ENCODE measurements at regions not wholly inside any gene's neighbourhood (a gene's known extent, or its start where the extent isn't known, plus 50 kb on each side); places are given as distances from the start of the nearest gene placed in this dataset.

DNA sequence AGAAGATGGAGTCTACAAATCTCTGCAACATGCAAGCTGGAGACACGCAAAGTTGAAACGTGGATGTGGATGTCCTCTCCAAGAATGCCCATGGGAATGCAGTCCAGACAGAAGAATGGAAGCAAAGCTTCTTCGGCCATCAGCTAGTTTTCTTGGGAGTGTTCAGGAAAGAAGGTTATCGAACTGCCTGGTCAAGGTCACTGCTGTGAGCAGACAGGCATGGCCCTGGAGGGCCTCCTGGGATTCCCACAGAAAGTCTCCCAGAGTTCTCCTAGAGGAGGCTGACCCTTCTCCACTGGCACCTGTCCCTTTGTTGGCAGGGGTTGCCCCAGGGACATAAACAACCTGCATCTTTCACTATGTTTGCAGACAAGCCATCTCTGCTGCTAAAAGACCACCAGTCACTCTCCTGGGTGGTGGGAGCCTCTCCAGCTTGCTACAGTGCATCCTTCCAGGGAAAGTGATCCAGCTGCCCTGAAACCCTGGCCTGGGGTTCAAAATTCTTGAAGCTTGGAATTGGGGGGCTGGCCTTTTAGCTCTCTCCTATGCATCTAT, 265.8 kb downstream of the SYK start:
- DNase-seq (ENCODE audit: low spot score), result no peak

DNA sequence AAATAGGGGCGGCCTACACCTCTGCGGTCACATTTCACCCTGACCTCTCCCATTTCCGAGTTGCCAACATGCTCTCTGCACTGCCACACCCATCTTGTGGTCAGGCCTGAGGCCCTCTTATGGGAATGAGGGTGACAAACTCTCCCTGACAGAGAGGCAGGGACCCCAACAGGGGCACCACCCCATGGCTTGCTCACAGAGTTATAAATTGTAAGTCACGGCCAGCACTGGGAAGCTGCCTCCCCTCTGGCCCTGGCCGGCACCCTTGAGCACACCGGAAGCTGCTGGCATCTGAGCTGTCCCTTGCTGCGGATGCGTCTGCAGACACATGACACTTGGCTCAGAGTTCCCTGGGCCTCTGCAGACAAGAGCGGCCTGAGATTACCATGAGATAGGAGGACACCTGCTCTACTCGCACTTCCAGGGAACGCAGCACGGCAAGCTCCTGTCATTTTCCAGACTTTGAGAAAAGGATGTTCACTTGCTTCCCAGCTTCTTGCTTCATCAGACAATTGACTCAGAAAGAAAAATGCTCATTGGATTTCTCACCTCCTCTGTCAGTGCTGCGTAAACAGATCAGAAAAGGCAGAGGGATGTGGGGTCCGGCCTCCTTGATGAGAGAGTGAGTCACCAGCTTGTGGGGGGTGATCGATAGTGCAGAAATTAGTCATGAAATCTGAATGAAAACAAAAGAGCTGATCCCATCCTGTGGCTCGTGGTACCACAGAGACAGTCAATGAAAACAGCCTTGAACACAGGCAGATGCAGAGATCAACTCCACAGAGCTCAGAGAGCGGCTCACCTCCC, 269.8 kb downstream of the SYK start:
- DNase-seq (ENCODE audit: low spot score), result peak; percentile 66

- no peak for DNase-seq (ENCODE audit: low spot score)
Measured at GRCh38 chr9:91073049-91073810, 271.6 kb downstream of the SYK start.

GRCh38 chr9:91073811-91074771, 272.5 kb downstream of the SYK start:
- no peak for DNase-seq (ENCODE audit: low spot score)

DNA sequence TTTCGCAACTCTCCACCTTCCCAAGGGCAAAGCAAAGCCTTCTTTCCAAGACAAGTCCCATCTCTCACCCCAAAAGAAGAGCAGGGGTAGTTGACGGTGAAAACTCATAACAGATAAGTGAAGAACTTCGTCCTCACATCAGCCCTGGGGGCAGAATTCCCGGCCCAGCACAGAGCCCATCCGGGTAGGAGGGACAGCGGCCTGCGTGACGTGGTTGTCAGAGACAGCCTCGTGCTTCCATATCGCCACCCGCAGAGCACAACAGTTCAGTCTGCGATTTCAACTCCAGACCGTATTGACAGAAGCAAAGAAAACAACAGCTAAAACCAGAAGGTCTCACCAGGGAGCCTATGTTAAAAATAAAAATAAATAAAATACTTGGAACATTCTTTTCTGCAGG, 273.2 kb downstream of the SYK start:
- DNase-seq (ENCODE audit: low spot score), result no peak

DNA sequence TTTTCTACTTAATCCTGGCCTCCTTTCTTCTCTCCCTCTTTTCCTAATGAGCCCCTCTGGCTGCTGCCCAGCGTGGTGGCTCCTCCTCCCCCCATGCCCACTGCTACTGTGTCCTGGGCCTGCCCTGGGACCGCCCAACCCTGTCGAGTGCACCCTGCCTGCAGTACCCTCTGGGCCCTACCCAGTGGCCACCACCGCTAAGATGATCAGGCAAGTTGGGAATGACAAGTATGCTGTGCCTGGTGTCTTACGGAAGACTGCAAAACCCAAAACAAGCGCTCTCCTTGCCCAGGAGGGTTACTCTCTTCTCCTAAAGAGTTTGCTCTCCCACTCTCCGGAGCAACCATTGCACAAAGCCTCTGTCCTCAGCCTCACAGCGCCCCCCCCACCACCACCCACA, 273.7 kb downstream of the SYK start:
- DNase-seq (ENCODE audit: low spot score), result no peak

DNA sequence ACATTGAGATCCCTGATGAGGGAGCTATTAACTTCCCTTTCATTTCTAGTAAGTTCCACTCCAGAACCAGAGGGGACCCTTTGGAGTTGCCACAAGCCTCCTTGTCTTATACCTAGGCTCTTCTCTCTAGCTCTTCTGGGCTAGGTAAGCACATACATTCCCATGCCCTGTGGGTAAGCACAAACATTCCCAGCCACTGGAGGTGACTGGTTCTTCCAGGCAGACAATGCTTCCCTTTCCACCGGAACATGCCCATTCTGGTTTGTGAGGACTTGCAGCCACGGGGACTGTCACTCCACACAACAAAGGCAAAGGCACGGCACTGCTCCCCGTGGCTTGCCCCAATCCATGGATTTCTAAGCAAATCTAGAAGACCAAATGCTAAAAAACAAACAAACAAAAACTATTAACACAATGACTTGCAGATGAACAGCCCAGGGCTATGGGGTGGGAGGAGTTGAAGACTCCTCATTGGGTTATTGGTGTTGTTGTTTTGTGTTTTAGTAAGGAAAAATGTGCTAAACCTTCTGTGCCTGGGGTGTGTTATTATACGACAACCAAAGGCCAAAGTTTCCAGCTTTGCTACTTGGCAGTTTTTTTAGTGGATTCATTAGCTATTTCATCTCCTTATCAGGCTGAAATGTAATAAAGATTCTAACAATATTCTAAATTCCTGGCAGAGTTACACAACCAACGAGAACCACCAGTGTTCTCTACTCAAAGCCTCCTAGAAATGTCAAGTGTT, 276.2 kb downstream of the SYK start:
- no peak for DNase-seq (ENCODE audit: low spot score)

DNA sequence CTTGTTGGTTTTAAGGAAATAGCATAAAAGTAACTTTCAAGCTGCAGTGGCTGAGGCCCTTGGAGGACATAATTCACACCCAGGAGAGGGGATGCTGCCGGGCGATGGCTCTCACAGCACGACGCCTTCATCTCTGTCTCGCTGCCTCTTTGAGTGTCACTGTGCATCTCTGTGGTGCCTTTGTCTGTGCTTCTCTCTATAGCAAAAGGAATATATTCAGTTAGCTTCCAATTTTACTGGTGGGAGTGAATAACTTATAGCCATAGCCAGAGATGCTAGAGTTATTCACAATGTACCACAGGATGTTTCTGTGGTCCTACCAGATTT, 276.7 kb downstream of the SYK start:
- no peak for DNase-seq (ENCODE audit: low spot score)

DNA sequence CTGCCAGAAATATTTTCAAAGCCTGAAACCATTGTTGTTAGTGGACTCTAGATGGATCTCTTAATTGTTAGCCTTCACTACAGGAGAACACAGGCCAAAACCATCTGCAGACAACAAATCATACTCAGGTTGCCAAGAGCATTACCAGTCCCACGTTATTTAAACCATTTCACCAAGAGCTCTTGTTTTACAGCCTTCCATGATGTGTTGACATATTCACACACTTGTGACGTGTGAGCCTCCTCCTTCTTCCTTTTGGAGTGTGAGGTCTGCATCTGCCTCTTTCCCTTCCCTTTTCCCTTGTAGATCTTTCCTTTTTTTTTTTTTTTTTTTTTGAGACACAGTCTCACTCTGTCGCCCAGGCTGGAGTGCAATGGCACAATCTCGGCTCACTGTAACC, 279.0 kb downstream of the AUH start:
- no peak for DNase-seq (ENCODE audit: low spot score)

GRCh38 chr9:91084896-91085516, 276.7 kb downstream of the AUH start:
- DNase-seq (ENCODE audit: low spot score), result no peak

- no peak for DNase-seq (ENCODE audit: low spot score)
Measured at GRCh38 chr9:91085517-91086291, 276.0 kb downstream of the AUH start.

GRCh38 chr9:91086657-91087461, 274.9 kb downstream of the AUH start:
- no peak for DNase-seq (ENCODE audit: low spot score)

- no peak for DNase-seq (ENCODE audit: low spot score)
Measured at GRCh38 chr9:91087462-91087759, 274.3 kb downstream of the AUH start.

DNA sequence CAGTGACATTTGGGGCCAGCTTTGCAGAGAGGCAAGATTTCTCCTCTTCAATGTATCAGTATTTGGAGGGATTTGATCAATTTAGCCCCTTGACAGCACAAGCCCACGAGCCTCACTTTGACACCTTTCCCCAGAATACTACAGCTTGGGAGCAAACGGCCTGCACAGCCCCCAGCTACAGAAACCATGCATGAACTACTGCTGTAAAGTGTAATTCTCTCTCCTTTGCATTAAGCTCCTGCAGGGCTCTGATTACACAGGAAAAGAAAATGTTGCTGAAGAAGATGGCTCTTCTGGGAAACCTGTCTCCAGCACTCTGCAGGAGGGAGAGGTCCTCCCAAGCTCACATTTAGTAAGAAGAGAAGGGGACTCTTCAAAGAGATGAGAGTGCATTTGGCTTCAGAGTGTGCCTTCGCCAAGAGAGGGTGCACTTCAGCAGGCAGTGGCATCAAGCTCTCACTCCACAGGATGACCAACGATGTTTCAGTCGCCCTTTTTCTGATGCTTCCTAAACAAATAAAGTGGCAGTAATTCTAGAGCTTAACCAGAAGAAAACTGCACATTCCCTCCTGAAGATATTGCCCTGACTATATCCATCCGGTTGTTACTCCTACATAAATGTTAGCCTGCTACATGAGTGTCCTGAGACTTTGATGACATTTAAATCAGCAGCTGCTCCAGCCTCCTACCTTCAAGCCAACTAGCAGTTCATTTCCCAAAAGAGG, 272.2 kb downstream of the AUH start:
- no peak for DNase-seq (ENCODE audit: low spot score)

DNA sequence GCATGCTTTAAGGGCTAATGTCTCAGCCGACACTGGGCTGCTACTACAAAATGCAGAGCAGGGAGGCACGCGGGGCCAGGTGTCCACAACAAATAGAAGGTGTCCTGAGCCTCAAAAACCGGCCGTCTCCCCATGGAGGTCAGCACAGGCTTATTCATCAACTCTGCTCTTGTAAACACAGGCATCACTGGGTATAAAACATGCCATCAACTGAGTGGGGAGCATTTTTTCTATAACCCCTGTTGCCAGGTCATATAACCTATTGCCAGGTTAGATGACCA, 271.6 kb downstream of the AUH start:
- no peak for DNase-seq (ENCODE audit: low spot score)

DNA sequence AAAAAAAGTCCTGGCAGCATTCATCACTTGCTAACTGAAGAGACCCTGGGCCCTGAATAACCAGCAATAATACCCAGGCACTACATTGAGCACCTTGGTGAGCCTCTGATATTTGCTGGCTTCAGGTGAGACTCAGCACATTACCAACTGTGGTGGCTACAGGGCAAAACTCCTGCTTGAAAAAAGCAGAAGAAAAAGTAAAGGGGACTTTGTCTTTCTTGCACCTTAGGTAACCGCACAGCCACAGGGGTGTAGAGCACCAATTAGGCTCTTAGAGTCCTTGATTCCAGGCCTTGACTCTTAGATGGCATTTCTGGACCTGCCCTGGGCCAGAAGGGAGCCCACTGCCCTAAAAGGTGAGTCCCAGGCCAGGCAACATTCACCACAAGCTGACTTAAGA, 269.5 kb downstream of the AUH start:
- DNase-seq (ENCODE audit: low spot score), result no peak

- no peak for DNase-seq (ENCODE audit: low spot score)
Measured at GRCh38 chr9:91094324-91095088, 267.2 kb downstream of the AUH start.

DNA sequence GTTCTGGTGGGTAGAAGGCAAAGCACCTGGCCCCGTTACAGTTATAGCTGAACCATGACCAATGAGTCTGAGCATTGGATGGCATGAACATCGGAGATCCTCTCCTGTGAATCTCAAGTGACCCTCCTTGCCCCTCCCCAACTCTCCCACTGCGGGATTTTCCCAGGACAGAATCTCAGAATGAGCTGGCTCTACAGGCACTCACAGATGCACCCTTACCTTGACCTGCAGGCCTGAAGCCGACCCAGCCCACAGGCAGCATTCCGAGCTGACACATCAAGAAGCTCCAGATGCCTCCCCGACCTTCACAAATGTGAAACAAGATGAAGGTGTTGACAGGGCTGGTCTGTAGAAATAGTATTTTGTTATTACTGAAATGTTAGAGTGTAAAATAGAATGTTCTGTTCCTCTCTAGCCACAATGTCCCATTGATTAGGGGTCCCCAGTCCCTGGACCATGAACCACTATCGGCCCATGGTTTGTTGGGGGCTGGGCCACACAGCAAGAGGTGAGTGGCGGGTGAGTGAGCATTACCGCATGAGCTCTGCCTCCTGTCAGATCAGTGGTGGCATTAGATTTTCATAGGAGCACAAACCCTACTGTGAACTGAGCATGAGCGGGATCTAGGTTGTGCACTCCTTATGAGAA, 263.4 kb downstream of the AUH start:
- no peak for DNase-seq (ENCODE audit: low spot score)
